Loucy (cell line): ENCODE measurements at regions not wholly inside any gene's neighbourhood (a gene's known extent, or its start where the extent isn't known, plus 50 kb on each side); places are given as distances from the start of the nearest gene placed in this dataset.

ENCODE experiments used
- CTCF ChIP-seq: fragments of 200-600 bp; sonication (generic); conservative IDR thresholded peaks from 2 replicates; pipeline ENCODE4 v1.5.1; 2014; ENCODE audit warnings: mild to moderate bottlenecking, antibody characterized with exemption, low read length
- EZH2phosphoT487 ChIP-seq: fragments of 200-600 bp; IDR thresholded peaks from 2 replicates; pipeline ENCODE4 v1.6.1; 2018; ENCODE audit warnings: antibody characterized with exemption, mild to moderate bottlenecking, moderate library complexity, borderline replicate concordance

- TF ChIP-seq CTCF, result no peak
- no peak for TF ChIP-seq EZH2phosphoT487
These were observed 360.8 kb downstream of the LMO4 start for GRCh38 chr1:87689487-87689886.
